HS-27A (cell line): ENCODE measurements at regions not wholly inside any gene's neighbourhood (a gene's known extent, or its start where the extent isn't known, plus 50 kb on each side); places are given as distances from the start of the nearest gene placed in this dataset.

Experiments
- DNase-seq: peaks from one replicate; pipeline ENCODE4 v3.0.0-alpha.2; 2012; ENCODE audit warnings: low read depth, missing footprints

DNA sequence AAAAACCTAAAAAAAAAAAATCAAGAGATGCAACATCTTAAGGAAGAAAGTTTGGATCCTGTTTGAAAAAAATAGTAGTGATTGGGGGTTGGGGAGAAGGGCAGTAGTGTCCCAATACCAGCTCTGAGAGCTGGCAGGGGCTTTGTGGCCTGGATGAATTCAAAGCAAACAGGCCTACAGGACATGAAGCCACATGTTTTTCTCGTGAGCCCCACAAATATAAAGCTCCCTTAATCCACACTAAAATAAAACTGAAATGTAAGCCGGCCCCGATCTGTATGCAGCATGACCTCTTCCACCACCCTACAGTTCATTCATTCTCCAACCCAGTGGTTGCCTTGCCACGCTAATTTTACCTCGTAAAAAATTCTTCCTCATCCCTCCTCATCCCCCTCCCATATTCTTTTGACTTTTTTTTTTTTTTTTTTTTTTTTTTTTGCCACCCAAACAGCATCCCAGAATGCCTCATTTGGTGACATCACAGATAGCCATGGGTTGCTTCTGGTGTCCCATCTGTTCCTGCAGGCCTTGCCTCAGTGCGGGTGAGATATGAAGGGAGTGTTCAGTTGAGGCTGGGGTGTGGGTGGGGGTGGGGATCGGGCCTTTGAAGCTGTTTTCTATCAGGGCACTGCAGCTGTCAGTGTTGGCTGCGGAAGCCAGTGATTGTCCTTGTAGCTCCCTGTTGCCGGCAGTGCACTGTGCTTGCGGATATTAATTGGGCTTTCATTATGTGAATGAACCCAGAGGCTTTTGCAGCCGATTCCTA lies 81.6 kb upstream of the NFIB start:
- no peak for DNase-seq

- DNase-seq, result no peak
These were observed 79.5 kb upstream of the NFIB start for GRCh38 chr9:14393418-14393817.

DNA sequence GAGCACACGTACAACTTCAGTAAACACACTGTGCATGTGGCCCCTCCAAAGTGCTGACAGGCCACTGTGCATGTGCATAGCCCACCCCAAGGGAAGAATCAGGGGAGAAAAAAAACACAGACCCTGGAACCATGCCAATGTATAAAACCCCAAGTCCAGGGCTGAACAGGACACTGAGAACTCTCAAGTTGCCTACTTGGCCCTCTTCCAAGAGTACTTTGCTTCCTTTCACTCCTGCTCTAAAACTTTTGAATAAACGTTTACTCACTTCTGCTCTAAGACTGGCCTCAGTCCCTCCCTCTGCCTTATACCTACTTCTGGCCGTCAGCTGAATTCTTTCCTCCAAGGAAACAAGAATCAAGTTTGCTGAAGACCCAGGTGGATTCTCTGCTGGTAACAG lies 77.7 kb upstream of the NFIB start:
- DNase-seq, result no peak

DNA sequence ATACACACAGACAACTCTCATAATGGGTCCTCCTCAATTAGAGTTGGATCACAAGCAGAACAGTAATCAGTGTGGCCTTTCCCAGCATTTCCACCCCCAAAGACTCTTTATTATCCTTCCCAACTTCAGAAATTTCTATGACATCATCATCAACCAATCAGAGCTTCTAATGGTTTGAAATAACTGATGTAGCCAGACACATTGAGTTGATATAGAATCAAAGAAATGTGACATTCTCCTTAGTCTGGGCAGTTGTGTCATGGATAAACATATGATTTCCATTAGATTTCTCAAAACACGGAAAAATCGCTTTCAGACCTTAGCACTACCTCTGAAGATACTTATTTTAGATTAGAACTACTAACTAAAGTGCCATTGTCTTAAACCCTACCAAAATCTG lies 75.7 kb upstream of the NFIB start:
- DNase-seq, result no peak

GRCh38 chr9:14389146-14389545 lies 75.2 kb upstream of the NFIB start:
- no peak for DNase-seq

- no peak for DNase-seq
These were observed 69.8 kb upstream of the NFIB start for GRCh38 chr9:14383773-14384172.

- no peak for DNase-seq
These were observed 69.4 kb upstream of the NFIB start for GRCh38 chr9:14383294-14383693.

DNA sequence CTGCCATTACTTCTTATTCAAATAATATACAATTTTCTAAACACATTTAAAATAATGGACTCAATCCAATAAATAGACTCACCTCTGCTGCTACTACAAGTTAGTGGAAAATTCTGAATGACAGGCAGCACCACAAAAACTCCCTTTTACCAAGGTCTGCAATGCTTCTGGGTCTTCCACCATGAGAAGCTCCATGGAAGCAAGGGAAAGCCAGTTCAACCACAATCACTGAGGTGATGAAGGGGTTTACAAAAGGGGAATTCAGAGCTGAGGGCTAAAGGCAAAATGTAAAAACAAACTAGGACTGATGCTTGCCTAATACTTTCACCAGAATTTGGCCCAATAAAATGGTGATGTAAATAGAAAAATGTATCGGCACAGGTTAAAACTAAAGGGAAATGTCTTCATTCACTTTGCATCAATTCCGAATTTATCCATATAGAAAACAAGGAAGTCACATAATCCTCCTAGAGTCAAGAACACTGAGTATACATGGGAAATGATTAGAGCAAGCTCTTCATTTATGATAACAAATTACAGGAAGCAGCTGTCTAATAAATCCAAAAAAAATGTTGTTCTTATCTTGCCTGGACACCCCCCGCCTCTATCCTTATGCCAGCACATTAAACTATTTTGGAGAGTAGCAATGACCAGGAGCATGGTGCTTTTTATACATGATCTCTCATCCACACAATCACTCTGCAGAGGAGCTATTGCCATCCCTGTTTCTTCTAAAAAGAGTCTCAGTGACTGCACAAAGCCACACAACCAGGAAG lies 66.3 kb upstream of the NFIB start:
- no peak for DNase-seq

DNA sequence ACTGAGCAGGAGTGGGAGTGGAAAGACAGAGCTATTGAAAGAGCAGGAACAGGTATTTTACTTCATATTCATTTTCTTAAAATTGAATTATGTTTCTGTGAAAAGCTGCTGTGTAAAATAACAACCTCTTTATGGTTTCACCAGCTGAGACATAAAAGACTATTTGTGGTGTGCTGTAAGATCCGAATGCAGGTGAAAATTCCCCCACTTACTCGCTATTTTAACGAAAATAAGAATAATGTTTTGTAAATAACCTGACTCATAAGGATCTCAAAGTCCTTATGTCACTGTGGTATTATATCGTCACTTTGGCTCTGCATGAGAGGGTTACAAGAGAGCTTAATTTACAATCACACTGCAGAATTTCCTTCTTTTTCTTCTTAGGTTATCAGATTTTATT lies 65.3 kb upstream of the NFIB start:
- no peak for DNase-seq

DNA sequence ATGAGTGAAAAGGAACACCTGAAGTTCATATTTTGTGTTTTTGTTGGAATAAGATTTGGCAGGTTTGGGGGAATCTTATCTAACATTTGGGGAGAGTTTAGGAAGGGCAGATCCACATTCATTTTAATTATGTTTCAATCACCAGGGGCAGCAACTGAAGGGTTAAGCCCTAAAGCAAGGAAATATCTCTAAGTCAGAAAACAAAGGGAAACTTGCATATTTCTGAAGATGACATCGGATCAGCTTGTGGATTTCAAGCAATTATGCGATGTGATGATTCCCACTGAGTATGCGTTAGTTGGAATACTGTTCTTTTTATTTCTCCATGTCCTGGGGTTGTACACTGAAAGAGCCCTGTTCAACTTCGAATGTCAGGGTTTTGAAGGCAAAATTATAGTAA lies 59.8 kb upstream of the NFIB start:
- no peak for DNase-seq

- no peak for DNase-seq
These were observed 59.4 kb upstream of the NFIB start for GRCh38 chr9:14373336-14373666.

DNA sequence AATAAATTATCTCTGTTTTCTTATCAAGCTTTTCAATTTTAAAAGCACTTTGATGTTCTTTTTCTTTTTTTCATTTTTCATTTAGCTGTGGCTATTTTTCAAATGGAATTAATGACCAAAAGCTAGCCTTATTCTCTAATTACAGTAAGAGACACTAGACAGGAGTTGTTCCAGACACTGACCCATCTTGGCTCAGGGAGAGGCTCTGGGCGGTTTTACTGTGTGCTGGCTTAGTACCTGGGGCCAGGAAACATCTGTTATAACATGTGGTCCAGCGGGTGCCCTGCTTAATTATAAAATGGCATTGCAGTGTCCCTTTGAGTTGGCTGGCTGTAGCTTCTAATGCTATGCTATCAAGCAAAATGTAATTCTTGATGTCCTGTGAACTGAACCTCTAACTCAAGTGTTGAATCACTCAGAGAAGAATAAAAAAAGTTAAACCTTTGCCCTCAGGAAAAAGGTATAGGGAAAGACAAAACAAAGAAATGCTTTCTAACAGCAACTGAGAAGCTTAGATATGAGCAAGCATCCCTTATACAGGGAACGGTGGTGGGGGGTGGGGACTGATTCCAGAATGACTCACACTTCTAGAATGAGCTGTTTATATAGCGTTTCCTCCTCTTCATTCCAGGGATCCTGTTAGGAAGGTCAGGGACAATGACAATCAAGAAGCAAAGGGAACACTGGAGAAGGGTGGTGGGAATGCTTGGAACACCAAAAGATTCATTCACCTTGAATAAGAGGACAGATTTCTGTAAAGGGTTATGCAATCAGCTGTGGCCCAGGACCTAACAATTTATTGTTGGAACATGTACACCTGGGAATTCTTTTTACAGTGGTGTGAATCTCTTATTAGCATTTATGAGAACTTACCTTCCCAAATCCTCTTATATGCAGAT lies 58.7 kb upstream of the NFIB start:
- no peak for DNase-seq

DNA sequence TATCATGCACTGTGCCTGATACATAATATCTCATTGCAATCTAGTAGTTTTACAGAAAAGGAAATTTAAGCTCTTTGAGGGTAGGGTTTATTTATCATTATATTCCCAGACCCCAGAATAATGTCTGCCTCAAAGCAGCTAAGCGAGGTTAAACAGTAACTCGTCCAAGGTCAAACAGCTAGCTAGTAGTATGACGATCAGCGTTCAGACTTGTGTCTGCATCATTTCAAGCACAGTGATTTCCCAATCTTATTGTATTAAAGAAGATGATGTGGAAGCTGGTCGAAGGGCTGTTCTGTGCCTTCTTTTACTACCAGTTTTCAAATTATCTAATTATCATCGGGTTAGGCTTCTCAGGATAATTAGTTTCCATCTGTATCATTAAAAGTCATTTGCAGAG lies 55.1 kb upstream of the NFIB start:
- no peak for DNase-seq

DNA sequence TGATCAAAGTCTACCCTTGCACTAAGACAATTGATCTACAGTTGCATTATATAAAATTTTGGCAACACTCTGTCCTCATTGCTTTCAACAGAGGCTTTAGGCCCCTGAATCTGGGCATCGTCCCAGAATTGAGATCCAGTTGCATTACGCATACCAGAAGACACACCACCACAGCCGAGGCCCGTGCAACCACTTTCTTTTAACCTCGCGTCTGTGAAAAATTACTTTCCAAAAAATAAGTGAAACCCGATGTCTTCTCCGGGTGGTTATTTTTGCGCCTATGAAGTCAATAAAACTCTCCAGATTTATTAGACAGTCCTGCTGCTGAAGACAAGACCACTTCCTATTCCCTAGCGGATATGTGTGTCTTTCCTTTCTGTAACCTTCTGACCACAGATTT lies 52.1 kb upstream of the NFIB start:
- peak; percentile 72 for DNase-seq

GRCh38 chr9:14365670-14366069 lies 51.7 kb upstream of the NFIB start:
- no peak for DNase-seq
